ENCODE measurements at regions not wholly inside any gene's neighbourhood (a gene's known extent, or its start where the extent isn't known, plus 50 kb on each side); places are given as distances from the start of the nearest gene placed in this dataset.
"Not testable (repeated sequence)": the region's sequence is repeated elsewhere in the genome, so short reads cannot be mapped to it uniquely, and the experiment has no call there.

DNA sequence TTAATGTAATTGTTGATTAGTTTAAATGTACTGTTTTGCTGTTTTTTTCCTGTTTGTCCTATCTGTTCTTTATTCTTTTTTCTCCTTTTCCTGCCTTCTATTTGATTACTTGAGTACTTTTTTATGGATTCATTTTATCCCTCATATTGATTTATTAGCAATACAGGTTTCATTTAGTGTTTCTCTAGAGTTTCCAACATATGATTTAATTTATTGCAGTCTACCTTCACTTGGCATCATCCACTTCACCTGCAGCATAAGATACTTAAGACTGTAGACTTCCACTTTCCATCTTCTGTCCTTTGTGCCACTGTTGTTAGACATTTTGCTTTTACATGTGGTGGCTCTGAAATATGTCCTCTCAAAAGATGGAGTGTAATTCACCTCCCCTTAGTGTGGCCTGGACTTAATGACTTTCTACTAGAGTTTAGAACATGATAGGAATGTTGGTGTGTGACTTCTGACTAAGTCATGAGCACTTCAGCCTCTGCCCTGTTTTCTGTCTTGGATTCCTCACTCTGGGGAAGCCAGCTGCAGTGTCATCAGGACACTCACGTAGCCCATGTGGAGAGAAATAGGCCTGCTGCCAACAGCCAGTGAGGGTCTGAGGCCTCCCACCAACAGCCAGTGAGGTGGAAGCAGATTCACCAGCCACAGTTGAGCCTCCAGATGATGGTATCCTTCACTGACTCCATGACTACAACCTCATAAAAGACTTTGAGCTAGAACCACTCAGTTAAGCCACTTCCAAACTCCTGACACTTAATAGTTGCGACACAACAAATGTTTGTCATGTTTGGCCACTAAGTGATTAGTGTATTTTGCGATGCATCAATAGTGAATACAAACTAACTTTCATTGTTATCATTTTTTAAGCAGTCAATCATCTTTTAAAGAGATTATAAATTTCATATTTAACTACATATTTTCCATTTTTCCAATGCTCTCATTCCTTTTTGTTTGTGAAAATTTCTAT lies 643.5 kb upstream of the DPP6 start:
- DNase-seq (ENCODE audit: low spot score), result no peak

DNA sequence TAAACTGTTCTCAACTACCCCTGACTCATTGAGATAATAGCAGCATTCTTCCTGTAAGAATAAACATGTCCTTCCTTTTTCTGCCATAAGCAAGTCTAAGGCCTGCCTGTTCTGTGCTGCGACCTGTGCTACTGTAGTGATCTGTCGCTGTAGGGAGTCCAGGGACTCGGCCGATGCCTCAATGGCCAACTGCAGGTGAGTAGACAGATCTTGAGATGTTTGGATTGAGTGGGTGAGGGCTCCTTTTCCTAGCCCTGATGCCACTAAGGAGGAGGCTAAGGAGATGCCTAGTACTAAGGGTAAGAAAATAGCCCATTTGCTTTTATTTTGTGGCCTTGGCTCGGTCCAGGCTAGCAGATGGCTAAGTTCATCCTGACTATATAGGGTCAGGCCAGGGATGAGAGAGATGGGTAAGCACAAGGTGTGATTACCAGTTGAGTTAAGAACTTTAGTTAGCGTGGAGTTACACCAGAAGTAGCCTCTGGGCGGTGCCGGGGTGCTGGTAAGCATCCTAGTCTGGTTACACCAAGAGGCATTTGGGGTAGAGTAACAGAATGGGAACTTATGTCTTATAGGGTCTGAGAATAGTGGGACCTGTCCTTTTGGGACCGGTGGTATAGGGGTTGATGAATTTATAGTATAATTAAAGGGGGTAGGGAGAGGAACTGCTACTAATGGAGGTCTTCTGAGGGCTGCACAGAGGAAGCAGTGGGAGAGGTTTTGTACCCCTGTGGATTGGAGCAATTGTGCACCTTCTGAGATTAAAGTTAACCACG lies 642.4 kb upstream of the DPP6 start:
- not testable (repeated sequence) for DNase-seq (ENCODE audit: low spot score)

DNA sequence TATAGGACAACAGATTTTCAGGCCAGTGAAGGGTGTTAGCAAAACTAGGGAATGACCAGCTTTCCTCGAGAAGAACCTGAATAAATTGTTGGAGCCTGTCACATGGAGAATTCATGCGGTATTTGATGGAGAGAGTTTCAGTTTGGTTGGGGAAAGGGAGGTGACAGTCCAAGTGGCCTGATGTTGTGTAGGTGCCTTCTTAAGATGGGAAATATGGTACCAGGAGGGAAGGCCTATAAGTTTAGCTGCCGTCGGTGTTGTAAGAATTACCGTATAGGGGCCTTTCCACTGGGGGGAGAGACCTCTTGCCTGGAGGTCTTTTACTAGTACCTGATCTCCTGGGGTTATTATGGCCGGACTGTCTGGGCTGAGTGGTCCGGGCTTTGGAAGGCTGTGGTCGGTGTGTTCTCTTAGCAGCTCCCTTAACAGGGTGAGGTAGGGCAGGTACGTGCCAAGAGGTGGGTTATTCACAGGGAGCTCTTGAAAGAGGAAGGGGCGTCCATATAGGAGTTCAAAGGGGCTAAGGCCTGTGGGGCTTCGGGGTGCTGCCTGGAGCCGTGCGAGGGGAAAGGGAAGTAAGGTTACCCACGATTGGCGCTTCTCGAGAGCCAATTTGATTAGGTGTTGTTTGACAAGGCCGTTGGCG lies 641.1 kb upstream of the DPP6 start:
- DNase-seq (ENCODE audit: low spot score), result not testable (repeated sequence)

DNA sequence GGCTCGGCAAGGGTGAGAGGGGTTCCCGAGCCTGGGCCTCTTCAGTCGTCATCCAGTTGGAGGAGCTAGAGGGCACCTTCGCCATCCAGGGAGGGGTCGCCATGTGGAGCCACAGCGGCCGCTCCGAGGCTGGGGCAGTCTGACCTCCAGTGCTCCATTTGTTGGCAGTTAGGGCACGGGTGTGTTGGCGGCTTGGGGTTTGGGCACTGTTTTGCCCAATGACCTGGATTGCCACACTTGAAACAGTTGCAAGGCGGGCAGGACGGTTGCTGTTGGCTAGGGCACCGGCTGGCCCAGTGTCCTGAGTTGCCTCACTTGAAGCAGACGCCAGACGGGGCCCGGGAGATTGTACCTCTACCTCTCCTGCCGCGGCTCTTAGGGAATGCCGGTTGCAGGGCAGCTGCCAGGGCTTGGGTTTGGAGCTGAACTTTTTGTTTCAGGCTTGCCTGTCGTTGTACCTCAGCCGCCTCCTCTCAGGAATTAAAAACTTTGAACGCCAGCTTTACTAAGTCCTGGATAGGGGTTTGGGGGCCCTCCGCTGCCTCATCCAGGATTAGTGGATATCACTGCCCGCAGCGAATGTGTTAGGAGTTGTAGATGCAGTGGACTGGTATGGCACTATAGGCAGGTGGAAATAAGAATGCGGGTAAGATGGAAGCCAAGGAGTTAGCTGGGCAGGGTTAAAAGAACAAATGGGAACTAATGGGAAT lies 639.9 kb upstream of the DPP6 start:
- DNase-seq (ENCODE audit: low spot score), result not testable (repeated sequence)

DNA sequence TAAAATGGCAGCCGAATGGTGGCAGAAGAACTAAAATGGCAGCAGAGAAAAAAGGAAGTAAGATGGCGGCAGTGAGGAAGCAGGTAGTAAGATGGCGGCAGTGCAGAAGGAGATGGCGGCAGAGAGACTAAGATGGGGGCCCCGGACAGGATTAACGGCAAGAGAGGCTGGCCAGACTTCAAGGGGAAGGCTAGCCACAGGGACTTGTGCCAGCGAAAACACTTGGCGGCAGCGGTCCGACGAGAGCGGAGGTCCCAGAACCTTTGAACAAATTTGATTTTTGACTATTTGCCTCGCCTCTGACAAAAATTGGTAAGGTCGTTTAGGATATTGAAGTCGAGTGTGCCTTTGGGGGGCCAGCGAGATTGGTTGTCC lies 639.4 kb upstream of the DPP6 start:
- not testable (repeated sequence) for DNase-seq (ENCODE audit: low spot score)

DNA sequence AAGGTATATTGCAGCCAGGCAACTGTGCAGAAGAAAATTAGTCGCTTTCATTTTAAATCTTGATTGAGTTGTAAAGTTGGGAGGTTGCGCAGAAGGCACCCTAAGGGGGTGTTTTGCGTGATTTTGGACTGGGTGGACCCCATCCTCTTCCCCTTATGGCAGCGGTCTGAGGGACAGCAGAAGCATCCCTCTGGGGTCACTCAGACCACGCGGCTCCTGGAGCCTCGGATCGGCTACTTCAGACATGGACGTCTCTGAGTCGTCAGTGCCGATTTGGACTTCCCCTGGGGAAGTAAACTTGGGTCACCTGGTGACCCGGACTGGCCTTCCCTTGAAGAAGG lies 639.0 kb upstream of the DPP6 start:
- DNase-seq (ENCODE audit: low spot score), result no peak

DNA sequence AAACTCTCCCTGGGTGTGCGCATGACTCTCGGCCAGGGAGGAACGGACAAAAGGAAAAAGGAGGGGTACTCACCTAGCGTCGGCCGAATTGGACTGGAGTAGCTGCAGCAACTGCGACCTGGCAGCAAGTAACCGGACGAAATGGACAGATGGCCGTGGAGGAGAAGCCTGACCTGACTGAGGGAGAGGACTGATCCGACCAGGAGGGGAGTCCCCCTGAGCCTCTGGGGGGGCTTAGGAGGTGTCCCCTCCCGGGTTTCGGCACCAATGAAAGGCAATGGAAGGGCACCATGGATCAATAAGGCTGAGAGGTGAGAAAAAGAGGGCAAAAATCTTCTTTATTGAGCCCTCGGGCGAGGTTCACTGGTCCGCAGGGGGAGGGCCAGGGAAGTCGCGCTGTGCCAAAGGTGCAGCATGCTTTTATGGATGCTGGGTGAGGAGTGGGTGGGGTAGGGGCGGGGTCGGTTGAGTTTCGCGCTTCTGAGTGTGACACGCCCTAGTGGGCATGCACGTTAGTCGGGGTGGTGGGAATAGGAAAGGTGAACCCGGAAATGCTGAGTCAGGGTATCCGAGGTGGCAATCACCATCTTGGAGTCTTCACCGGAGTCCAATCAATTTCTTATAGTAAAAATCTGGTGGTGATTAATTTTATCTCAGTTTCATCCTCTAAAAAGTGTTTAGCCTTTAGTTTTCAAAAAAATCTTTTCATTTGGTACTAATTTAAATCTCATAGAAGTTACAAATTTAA lies 638.5 kb upstream of the DPP6 start:
- no peak for DNase-seq (ENCODE audit: low spot score)

DNA sequence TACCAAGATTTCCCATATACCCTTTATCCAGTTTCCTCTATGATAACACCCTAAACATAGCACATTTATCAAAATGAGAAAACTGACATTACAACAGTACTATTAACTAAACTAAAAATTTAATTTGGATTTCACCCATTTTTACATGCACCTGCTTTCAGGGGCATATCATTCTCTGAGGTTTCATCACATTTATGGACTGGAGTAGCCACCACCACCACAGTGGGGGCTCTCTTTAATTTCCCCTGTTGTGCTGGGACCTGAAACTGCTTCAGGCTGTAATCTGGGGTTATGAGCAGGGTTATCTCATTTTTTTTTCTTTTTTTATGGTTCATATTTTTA lies 637.9 kb upstream of the DPP6 start:
- DNase-seq (ENCODE audit: low spot score), result no peak

DNA sequence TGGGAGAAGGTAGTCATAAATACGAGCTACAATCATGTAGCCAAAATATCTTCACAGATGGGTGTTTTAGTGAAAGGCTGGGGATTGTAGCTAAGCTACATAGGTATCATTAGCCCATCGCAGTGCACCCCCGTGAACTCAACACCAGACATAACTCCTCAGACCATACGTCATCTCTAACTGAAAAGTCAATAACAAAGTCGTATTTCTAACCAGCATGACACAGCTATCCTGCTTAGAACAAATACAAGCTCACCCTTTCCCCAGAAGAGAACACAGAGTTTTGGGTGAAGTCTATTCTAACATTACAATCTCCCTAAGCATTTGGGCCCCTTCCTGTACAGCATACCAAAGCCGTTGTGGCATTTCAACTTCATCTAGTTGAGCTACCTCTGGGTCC lies 636.6 kb upstream of the DPP6 start:
- no peak for DNase-seq (ENCODE audit: low spot score)

DNA sequence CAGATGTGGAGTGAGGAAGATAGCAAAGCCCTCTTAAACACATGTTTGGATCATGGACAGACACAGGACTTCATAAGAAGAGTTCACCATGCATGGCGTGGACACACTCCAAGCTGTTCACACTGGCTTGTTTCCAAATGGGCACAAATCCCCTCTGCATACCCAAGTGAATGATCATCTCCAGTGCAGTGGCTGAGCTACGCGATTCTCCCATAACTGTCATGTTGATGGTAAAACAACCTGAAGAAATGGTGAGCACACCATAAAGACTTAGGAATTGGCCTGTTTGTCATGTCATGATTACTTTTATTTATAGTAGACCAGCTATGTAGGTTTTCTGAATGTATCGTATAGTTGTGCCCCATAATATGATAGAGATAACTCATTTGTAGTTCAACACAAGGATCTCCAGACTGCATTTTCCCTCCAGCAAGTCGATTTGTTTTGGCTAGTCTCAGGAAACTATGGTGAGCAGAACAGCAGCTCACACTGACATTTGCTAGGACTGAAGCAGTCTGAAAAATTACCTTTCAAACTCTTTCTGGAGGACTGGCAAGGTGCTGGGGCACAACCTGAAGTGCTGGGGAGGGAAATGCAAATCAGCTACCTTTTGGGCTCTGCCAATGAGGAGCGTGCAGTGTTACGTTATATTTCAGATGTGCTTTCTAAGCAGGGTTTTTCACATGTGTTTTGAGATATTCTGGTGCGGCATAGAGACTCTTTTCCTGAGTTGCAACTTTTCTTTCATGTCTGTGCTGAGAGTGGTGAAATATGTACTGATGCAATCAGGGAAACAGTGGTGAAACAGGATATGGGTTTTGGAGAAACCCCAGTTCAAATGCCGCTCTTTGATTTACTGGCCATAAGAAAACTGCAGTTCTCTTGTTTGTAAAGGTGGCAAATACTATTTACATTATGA lies 629.6 kb upstream of the DPP6 start:
- DNase-seq (ENCODE audit: low spot score), result no peak

DNA sequence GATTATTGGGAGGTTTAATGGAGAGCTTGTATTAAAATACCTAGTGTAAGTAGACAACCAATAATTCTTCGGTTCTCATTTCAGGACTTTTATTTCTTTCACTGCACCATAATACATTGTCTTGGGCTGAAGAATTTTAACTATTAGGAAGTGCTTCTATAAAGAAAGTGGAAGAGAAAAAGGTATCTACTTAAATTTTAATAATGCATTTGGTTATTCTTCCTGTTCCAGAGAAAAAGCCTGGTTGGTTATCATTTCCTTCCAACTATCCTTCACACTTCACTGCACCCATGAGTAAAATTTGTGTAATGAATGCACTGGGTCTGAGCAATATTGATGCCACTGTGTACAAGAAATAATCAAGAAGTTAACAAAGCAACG lies 629.0 kb upstream of the DPP6 start:
- DNase-seq (ENCODE audit: low spot score), result no peak

DNA sequence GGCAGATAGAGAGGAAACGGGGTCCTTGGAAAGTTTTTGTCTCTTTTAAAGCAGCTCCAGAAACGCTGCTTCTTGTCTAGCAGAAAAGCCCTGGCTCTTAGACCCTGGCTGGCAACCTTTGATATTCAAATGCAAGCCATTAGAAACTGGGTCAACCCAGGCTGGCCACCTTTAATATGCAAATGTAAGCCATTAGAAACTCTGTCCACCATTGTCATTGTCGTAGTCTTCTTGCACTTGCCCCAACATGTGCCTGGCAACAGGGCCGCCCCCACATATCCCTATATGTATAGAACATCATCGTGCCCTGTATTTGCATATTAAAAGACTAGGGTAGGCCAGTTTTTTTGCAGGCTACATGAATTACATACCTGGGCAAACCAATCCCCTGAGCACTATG lies 621.3 kb upstream of the DPP6 start:
- DNase-seq (ENCODE audit: low spot score), result no peak

DNA sequence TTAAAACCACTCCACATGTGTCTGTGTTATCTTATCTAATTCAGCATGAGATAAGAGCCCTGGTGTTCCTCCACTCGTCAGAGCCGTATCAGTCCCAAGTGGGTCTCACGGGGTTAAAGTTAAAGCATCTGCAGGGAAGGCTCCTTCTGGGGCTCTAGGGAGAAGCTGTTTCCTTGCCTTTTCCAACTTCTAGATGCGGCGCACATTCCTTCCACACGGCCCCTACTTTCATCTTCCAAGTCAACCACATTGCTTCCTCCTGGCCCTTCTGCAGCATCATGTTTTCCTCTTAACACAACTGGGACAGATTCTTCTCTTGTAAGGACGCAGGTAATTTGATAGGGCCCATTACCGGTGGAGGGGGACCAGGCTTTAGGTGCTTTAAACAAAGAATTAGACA lies 620.1 kb upstream of the DPP6 start:
- no peak for DNase-seq (ENCODE audit: low spot score)

DNA sequence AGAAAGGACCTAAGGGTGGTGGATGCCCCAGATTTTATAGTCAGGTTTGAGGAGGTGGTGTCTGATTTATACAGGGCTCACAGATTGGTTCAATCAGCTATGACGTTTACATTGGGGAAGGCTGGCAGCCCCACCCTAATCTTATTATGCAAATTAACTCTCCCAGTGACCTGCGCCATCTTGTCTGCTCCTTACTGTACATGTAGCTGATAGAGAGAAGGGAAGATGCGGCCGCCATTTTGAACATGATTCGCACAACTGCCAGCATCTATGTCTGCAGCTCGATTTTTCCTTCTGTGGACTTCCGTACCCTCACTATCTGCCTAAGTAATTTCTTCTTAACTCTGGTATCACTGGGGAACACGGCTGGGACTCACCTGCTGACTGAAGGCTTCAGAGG lies 619.0 kb upstream of the DPP6 start:
- DNase-seq (ENCODE audit: low spot score), result no peak

DNA sequence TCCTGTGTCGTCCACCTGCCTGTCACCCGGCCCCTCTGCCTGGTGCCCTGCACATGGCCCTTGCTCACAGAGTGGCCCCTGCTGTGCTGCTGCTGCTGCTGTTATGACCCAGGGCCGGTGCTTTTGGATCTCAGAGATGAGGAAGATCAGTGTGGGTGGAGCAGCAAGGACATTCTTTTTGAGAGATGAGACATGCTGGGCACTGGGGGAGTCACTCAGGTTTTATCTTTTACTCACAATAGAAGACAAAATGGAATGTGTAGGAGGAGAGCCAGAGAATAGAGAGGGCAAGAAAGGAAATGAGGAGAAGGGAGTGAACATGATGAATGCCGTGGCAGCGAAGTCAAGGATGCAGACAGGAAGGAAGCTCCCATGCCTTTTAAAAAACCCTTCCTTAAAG lies 611.5 kb upstream of the DPP6 start:
- DNase-seq (ENCODE audit: low spot score), result no peak

DNA sequence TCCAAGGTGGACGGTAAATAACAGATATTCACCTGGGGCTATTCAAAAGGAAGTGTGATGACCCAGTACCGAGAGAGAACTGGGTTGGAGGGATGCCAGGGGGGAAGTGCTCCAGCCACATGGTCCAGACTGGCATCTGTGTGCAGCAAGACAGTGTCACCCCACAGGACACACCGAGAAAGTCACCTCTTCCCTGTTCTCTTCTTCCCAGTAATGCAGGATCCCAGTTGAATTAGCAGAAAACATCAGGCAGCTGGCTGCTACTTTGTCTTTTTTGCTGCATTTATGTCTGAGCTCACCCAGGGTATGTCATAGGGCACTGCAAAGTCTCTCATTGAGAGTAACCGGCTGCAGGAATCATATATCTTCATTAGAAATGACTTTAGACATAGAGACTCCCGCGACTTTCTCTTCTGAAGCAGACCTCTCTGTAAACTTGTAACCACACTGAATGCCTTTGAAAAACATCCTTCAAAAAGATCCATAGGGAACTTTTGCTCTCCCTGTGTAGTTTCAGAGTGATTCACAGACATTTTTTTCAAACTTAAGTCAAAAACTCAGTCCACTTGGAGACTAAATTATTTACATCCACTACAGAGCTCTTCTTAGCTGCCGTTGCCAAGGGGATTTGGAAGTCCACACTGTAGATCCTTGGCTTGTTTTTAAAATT lies 609.0 kb upstream of the DPP6 start:
- no peak for DNase-seq (ENCODE audit: low spot score)

DNA sequence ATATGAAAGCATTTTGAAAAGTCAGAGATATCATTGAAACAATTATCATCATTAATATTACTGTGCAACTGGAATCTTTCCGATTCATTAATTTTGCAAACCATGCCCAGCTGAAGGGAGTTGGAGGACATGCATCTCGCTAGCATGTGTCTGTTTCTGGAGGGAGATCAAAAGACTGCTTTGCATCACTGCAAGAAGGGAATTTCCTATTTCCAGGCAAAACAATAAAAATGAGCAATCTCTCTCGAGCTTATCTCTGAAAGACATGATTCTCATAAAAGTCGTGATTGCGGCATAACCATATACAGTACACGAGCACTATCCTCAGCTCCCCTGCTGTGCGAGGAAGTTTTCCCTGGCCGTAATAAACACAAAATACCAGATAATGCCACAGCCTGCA lies 607.6 kb upstream of the DPP6 start:
- DNase-seq (ENCODE audit: low spot score), result no peak

DNA sequence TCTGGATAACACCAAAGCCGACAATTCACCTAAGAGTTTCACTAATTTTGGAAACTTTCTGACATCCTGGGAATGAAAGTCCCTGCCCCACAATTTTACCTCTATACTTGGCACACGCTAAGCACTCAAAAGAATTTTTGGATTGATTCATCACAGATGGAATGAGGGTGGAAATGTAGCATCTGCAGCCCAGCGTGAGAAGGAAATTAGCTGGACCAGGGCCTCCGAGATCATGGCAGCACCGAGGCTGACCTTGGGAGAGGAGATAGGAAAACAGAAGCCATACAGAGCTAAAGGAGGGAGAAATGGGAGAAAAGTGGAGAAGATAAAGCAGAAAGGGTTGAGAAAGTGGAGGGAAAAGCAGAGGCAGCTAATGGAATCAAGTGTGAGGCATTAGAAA lies 606.6 kb upstream of the DPP6 start:
- no peak for DNase-seq (ENCODE audit: low spot score)

DNA sequence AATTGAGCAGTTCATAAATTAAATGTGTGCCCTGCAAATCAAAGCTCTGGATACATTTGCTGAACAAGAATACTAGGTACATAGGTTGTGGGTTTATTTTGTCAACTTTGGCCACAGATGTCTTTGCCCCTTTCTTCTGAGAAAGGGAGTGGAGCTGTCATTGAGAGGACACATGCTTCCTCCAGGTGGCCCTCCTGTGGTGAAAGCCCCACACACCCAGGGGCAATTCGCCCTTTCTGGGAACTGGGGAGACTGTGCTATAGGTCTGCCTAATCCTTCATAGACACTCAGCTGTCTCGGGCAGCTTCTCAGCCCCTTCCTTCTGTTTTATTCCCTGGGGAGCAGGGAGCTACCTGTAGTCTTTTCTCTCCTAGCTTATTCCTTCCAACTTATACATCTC lies 605.7 kb upstream of the DPP6 start:
- no peak for DNase-seq (ENCODE audit: low spot score)

DNA sequence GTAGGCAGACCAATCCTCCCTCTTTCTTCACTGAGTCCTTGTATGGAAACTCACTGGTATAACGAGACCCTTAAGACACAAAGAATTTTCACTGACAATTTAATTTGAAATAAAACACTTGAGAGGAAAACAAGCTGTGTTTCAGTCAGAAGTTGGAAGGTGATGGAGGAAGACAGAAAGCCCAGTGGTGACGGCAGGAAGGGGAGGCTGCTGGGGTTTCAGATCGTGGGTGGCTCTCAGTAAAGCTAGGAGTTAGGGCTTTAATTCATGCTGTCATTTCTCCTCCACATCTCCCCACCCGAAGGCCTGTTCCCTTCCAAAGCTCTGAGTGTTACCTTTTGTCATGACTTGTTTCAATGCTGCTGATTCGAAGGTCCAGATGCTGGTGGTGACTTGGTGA lies 605.2 kb upstream of the DPP6 start:
- no peak for DNase-seq (ENCODE audit: low spot score)

All from germinal center (tissue), 1 donor.